ENCODE measurements at regions not wholly inside any gene's neighbourhood (a gene's known extent, or its start where the extent isn't known, plus 50 kb on each side); places are given as distances from the start of the nearest gene placed in this dataset.

DNA sequence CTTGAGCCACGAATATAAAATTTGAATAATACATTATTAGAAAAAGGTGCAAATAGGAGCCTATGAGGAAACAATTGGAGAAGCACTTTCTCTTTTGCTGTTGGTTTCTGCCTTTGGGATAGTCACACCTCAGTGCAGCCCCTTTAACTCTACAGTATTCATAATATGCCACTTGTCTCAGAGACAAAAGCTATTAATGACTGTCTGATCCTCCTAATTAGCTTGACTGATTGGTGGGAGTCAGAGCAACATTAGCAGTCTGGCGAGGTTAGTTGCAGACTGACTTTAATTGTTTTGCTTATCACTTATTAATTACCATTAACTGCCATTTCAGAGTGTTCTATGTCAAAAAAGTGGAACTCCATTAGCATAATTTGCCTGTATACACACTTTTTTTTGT is 225.0 kb upstream of the ARHGEF26 start:
- TF ChIP-seq Cebpa-rat (IDR thresholded peaks at IDR 0.05) = no peak
- H3K36me3 ChIP-seq = no peaks in the 10 kb centered on the region
- H3K27ac ChIP-seq = no peak overlapping the region

DNA sequence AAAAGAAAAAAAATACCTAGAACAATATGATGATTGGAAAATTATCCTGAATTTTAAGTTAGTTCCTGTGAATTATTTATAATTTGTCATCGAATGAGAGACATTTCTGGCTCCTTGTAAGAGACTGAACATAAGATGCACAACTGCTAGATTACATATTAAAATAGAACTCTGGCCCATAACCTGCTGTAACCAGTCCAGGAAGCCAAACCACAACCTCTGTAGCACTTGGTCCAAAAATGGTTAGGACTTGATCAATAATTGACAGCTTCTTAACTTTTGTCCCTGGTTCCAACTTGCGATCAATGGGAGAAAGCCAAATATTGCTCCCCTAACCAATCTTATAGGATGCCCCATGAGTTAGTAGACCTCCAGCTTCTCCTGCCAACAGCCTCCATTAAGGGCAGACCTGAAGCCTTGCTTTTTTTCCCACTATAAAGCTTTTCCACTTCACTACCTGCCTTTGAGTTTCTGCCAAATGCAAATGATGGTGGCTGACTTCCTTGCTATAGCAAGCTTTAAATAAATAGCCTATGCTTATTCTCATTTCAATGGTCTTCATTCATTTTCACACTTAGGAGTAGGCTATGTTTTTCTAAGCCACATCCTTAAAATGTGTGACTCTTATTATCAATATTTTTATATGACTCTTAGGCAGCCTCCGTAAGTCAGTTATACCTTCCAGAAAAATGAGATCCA is 224.0 kb upstream of the ARHGEF26 start:
- Histone ChIP-seq H3K4me3 (no peak overlapping the region), H3K4me2 (no peak overlapping the region), H3K27me3 (no peaks in the 10 kb centered on the region), H3K36me3 (no peaks in the 10 kb centered on the region), H3K27ac (no peak overlapping the region), H3K9ac (no peak overlapping the region), H4K20me1 (no peaks in the 10 kb centered on the region), H3K9me3 (no peaks in the 10 kb centered on the region), H3K4me1 (no peaks in the 10 kb centered on the region)
- no peak for TF ChIP-seq Cebpa-rat (IDR thresholded peaks at IDR 0.05)

More for the DNA sequence above, 225.0 kb upstream of the ARHGEF26 start:
- Histone ChIP-seq H3K9me3 (no peaks in the 10 kb centered on the region), H3K4me1 (peaks cover 4% of the 10 kb centered on the region; the same call in 1 of the 2 replicates), H3K4me3 (no peak overlapping the region), H3K4me2 (no peak overlapping the region), H4K20me1 (no peaks in the 10 kb centered on the region), H3K9ac (no peak overlapping the region), H3K27me3 (no peaks in the 10 kb centered on the region)

DNA sequence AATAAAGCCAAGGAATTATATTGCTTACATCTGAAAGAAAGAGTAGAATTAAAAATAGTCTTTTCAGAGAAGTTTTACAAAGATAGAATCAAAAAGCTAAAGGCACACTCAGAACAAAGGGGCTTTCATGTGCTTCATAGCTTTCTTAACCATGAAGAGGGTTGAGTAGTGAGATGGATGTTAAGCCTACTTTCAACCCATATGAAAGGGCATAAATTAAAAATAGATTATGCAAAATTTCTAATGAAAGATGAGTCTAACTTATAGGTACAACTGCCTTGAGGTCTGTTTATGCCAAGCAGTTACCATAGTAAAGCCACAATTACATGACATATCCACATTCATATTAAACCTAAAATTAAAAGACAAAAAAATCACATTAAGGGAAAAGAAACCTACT is 223.3 kb upstream of the ARHGEF26 start:
- no peak overlapping the region for H3K9ac ChIP-seq
- H3K27me3 ChIP-seq = no peaks in the 10 kb centered on the region
- no peak for TF ChIP-seq Cebpa-rat (IDR thresholded peaks at IDR 0.05)
- H3K4me2 ChIP-seq = no peak overlapping the region
- H3K4me3 ChIP-seq = no peak overlapping the region
- H3K4me1 ChIP-seq = no peaks in the 10 kb centered on the region
- H3K36me3 ChIP-seq = no peaks in the 10 kb centered on the region
- no peak overlapping the region for H3K27ac ChIP-seq
- H3K9me3 ChIP-seq = no peaks in the 10 kb centered on the region
- no peaks in the 10 kb centered on the region for H4K20me1 ChIP-seq

DNA sequence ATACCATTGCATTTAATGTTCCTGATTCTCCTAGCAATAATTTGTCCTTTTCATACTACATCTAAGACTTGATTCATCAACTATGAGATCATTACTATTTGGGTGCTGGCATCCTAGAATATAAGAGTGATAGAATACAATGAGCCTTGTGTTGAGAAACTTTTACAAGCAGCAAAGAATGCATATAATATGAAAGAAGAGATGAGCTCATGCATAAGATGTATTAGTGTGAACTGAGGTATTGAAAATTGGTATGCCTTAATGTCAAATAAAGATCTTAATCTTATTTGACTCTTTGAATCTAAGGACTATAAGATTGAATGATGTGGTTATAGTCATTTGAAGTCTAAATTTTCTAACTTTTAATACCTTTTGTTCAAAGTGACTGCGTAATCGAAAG is 220.0 kb upstream of the ARHGEF26 start:
- no peak for TF ChIP-seq Cebpa-rat (IDR thresholded peaks at IDR 0.05)
- Histone ChIP-seq H3K4me1 (no peaks in the 10 kb centered on the region), H3K4me3 (no peak overlapping the region), H3K27me3 (no peaks in the 10 kb centered on the region), H4K20me1 (no peaks in the 10 kb centered on the region), H3K9me3 (no peaks in the 10 kb centered on the region), H3K4me2 (no peak overlapping the region), H3K9ac (no peak overlapping the region), H3K27ac (no peak overlapping the region), H3K36me3 (no peaks in the 10 kb centered on the region)

DNA sequence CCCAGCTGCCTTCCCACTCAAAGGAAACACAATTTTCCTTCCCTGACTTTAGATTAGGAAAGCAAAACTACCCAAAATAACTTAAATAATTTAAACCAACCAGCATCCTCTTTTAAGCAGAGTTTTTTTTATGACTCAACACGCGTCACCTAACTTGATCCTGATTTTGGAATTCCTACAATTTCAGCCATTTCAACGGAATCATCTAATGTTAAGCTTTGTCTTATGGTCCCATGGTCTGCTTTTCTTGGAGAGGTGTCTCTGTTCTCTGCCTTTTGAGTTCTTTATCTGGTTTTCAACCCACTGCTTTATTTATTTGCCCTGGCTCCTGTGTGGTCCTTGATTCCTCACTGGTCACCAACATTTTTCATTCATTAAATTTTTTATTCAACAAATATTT is 219.2 kb upstream of the ARHGEF26 start:
- Histone ChIP-seq H3K9ac (no peak overlapping the region), H3K36me3 (no peaks in the 10 kb centered on the region), H3K4me3 (no peak overlapping the region), H3K27ac (no peak overlapping the region), H3K4me2 (no peak overlapping the region), H3K9me3 (no peaks in the 10 kb centered on the region), H3K27me3 (no peaks in the 10 kb centered on the region), H4K20me1 (no peaks in the 10 kb centered on the region), H3K4me1 (no peaks in the 10 kb centered on the region)
- no peak for TF ChIP-seq Cebpa-rat (IDR thresholded peaks at IDR 0.05)

DNA sequence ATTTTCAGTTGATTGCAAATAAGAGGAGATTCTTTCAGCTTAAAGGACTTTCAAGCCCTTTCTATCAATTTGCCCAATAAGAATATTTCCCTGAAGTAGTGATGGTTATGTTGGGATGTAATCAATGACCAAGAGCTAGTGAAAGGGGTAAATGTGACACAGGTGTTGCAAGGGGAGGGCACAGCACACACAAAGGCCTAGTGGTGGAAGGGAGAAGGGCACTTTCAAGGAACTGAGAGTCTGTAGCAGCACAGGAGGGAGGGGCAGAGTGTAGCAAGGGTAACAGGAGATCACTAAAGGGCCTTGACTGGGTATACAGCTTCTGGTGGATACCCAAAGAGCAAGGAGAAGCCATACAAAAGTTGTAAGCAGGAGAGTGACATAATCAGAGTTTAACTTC is 217.8 kb upstream of the ARHGEF26 start:
- no peak for TF ChIP-seq Cebpa-rat (IDR thresholded peaks at IDR 0.05)
- Histone ChIP-seq H3K9ac (no peak overlapping the region), H3K4me1 (no peaks in the 10 kb centered on the region)

DNA sequence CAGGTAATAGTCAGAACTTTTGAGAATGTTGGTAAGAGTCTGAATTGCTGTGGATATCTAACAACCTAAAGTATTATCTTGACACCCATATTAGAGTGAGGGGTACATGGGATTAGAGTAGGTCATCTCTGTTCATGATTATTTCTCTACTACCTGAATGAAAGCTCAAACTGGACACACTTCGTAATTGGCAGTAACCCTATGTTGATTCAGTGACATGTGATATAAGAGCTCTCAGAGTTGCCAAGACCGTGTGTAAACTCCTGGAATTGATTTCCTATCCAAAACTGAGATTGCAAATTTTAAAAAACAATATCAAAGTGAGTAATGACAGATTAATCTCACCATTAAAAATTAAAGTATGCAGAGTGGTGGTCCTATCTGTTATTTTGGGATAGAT is 214.8 kb upstream of the ARHGEF26 start:
- Histone ChIP-seq H3K27me3 (no peaks in the 10 kb centered on the region), H3K36me3 (no peaks in the 10 kb centered on the region), H3K4me1 (no peaks in the 10 kb centered on the region), H3K27ac (no peak overlapping the region), H3K9ac (no peak overlapping the region), H3K4me2 (no peak overlapping the region), H3K9me3 (no peaks in the 10 kb centered on the region), H4K20me1 (no peaks in the 10 kb centered on the region), H3K4me3 (no peak overlapping the region)
- TF ChIP-seq Cebpa-rat (IDR thresholded peaks at IDR 0.05) = no peak

More for the DNA sequence above, 217.8 kb upstream of the ARHGEF26 start:
- no peaks in the 10 kb centered on the region for H3K9me3 ChIP-seq
- H4K20me1 ChIP-seq = no peaks in the 10 kb centered on the region
- H3K27me3 ChIP-seq = no peaks in the 10 kb centered on the region
- H3K4me2 ChIP-seq = no peak overlapping the region
- H3K4me3 ChIP-seq = no peak overlapping the region
- no peak overlapping the region for H3K27ac ChIP-seq
- no peaks in the 10 kb centered on the region for H3K36me3 ChIP-seq

DNA sequence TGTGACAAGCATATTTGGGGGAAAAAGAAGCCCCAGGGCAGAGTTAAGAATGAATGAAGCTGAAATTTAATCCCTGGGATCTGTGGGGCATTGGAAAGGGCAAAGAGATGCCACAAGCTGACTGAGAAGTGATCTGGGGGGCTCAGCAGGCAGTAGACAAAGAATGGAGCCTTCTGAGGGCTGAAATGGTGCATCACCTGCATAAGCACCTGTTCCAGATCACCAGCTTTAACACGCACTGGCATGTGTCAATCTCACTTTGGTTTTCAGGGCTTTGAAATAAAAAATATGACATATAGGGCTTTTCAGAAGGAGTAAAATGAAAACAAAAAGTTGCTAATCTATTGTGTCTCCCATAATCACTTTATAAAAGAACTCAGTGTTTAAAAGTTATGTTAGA is 210.8 kb upstream of the ARHGEF26 start:
- H4K20me1 ChIP-seq = no peaks in the 10 kb centered on the region
- H3K4me2 ChIP-seq = no peak overlapping the region
- no peaks in the 10 kb centered on the region for H3K4me1 ChIP-seq
- H3K27ac ChIP-seq = no peak overlapping the region
- no peaks in the 10 kb centered on the region for H3K36me3 ChIP-seq
- no peaks in the 10 kb centered on the region for H3K27me3 ChIP-seq
- no peaks in the 10 kb centered on the region for H3K9me3 ChIP-seq
- no peak for TF ChIP-seq Cebpa-rat (IDR thresholded peaks at IDR 0.05)
- no peak overlapping the region for H3K9ac ChIP-seq
- no peak overlapping the region for H3K4me3 ChIP-seq

DNA sequence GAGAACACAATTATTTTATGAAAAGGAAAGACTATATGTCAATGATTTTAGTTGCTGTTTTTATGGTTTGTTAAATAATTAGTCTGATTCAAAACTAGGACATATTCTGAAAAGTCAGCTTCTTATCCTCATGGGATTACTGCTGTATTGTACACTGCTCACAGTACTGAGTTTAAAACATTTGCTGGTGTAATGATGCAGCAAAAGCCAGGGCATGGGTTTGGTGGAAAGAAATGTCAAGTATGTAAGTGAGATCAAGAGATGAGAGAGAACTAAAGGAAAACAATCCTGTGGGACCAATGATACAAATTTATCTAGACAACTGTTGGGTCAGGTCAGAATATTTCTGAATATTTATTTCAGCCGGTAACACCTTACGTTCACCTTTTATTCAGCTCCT is 210.1 kb upstream of the ARHGEF26 start:
- H3K9me3 ChIP-seq = no peaks in the 10 kb centered on the region
- no peaks in the 10 kb centered on the region for H3K27me3 ChIP-seq
- H3K36me3 ChIP-seq = no peaks in the 10 kb centered on the region
- no peaks in the 10 kb centered on the region for H3K4me1 ChIP-seq
- H3K4me2 ChIP-seq = no peak overlapping the region
- TF ChIP-seq Cebpa-rat (IDR thresholded peaks at IDR 0.05) = no peak
- H4K20me1 ChIP-seq = no peaks in the 10 kb centered on the region
- H3K9ac ChIP-seq = no peak overlapping the region
- H3K4me3 ChIP-seq = no peak overlapping the region
- no peak overlapping the region for H3K27ac ChIP-seq

DNA sequence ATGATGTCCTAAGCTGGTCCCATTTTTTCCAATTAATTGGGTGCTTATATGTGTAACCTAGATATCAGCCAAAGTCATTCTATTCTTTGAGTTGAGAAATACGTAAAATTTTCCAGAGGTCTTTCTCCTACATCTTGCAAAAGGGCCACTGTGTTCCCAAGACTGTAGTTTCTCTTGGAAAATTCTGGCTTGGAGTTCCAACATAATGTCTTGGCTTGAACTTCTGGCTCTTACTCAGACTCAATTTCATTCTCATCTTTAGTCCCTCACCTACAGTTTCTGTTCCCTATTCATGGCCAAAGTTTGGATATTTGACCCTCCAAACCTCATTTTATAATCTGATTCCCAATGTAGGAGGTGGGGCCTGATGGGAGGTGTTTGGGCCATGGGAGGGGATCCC is 201.4 kb upstream of the ARHGEF26 start:
- H3K27me3 ChIP-seq = no peaks in the 10 kb centered on the region
- no peak overlapping the region for H3K27ac ChIP-seq
- H3K36me3 ChIP-seq = no peaks in the 10 kb centered on the region
- H4K20me1 ChIP-seq = no peaks in the 10 kb centered on the region
- H3K9ac ChIP-seq = no peak overlapping the region
- TF ChIP-seq Cebpa-rat (IDR thresholded peaks at IDR 0.05) = no peak
- no peak overlapping the region for H3K4me3 ChIP-seq
- H3K4me1 ChIP-seq = no peaks in the 10 kb centered on the region
- no peak overlapping the region for H3K4me2 ChIP-seq
- no peaks in the 10 kb centered on the region for H3K9me3 ChIP-seq

DNA sequence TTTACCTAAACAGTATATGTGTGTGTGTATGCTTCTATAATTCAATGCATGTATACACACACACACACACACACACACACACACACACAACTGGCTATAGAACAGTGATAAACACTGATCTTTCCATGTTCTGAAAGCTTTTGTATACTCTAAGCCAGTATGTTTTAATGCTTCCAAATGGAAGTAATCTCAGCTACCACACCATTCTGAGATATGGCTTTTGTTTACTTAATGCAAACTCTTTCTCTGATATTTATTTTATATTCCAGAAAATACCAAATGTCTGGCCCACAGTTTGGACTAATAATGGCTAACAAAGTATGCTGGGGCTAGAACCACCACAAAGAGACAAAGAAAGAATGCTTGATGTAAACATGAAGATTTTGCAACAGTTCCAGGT is 199.4 kb upstream of the ARHGEF26 start:
- H3K9me3 ChIP-seq = no peaks in the 10 kb centered on the region
- TF ChIP-seq Cebpa-rat (IDR thresholded peaks at IDR 0.05) = no peak
- no peak overlapping the region for H3K4me3 ChIP-seq
- H3K9ac ChIP-seq = no peak overlapping the region
- H3K4me2 ChIP-seq = no peak overlapping the region
- no peaks in the 10 kb centered on the region for H3K4me1 ChIP-seq
- H4K20me1 ChIP-seq = no peaks in the 10 kb centered on the region
- H3K27me3 ChIP-seq = no peaks in the 10 kb centered on the region
- no peak overlapping the region for H3K27ac ChIP-seq
- no peaks in the 10 kb centered on the region for H3K36me3 ChIP-seq

Data from BLaER1 (cell line).